SK-MEL-5 (cell line): ENCODE measurements at regions not wholly inside any gene's neighbourhood (a gene's known extent, or its start where the extent isn't known, plus 50 kb on each side); places are given as distances from the start of the nearest gene placed in this dataset.

Experiments used
- DNase-seq: peaks from one replicate; pipeline ENCODE4 v3.0.0-alpha.2; 2016; ENCODE audit warnings: low read depth, low spot score
- in situ Hi-C: cut with HindIII; loops from 2 replicates; pipeline ENCODE4 v1.10.0; 2016; ENCODE audit warnings: low sequenced_read_pairs, high pct_unique_total_duplicates, low pct_unique_long_range_greater_than_20kb

GRCh38 chr5:57532513-57533497 lies 50.2 kb upstream of the ACTBL2 start:
- in situ Hi-C loops: no loop called here
- DNase-seq: peak; percentile 41
